Activated naive CD4-positive, alpha-beta T cell treated with anti-CD3 and anti-CD28 coated beads, Interleukin-2, amount 10 ng/mL, durations not matched to agents 7 days and 5 days (primary cell): ENCODE measurements at regions not wholly inside any gene's neighbourhood (a gene's known extent, or its start where the extent isn't known, plus 50 kb on each side); places are given as distances from the start of the nearest gene placed in this dataset.
A peak's percentile ranks its signal among the peaks of the same experiment; 100 is the strongest.

ENCODE experiments used
- CTCF ChIA-PET: fragments of 350-600 bp; sonication (Branson Sonifier 250); formaldehyde crosslinking; loops from one replicate; lab custom pipeline; 2021; ENCODE audit warnings: antibody characterized with exemption; lab: Charles Lee
- DNase-seq: peaks from one replicate; pipeline ENCODE4 v3.0.0-alpha.2; 2020
- H3K27ac Mint-ChIP-seq: one replicate; pipeline ENCODE4 v1.8.0; 2021; ENCODE audit warnings: mild to moderate bottlenecking, moderate library complexity, mixed read lengths
- H3K27me3 Mint-ChIP-seq: one replicate; pipeline ENCODE4 v1.8.0; 2021; ENCODE audit warnings: mild to moderate bottlenecking, mixed read lengths
- H3K36me3 Mint-ChIP-seq: one replicate; pipeline ENCODE4 v1.8.0; 2021; ENCODE audit warnings: mixed read lengths
- H3K4me1 Mint-ChIP-seq: one replicate; pipeline ENCODE4 v1.8.0; 2021; ENCODE audit warnings: mixed read lengths
- H3K4me3 Mint-ChIP-seq: one replicate; pipeline ENCODE4 v1.8.0; 2021; ENCODE audit warnings: mild to moderate bottlenecking, moderate library complexity, mixed read lengths
- H3K9me3 Mint-ChIP-seq: one replicate; pipeline ENCODE4 v1.8.0; 2021; ENCODE audit warnings: mixed read lengths

DNA sequence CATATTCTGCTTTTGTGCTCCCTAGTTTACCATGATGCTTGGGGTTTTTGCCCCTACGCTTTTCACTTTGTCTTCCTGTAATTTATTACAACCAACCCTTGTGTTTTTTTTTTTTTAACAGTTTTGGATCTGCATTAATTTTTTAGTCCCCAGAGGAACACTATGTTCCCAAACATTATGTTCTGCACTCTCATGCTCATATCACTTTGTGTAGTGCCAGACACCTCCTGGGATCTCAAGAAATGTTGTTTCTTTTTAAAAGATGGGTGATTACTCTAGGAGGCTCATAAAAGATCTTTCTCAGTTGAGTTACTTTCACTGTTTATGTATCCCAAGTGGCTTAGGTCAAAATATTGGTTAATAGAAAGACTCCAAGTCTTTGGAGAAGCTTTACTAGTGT is 116.2 kb upstream of the MKLN1 start:
- CTCF ChIA-PET, result no interaction called here
- Mint-ChIP-seq H3K9me3 (peaks cover 1% of the 10 kb centered on the region), H3K4me3 (no peak overlapping the region), H3K4me1 (no peaks in the 10 kb centered on the region), H3K27me3 (no peaks in the 10 kb centered on the region), H3K27ac (no peak overlapping the region), H3K36me3 (no peaks in the 10 kb centered on the region)
- no peak for DNase-seq

- Mint-ChIP-seq H3K36me3 (no peaks in the 10 kb centered on the region), H3K9me3 (peaks cover 1% of the 10 kb centered on the region), H3K4me3 (no peak overlapping the region), H3K4me1 (no peaks in the 10 kb centered on the region), H3K27me3 (no peaks in the 10 kb centered on the region), H3K27ac (no peak overlapping the region)
- CTCF ChIA-PET, result no interaction called here
- no peak for DNase-seq
Observed at GRCh38 chr7:131212114-131212513, 115.6 kb upstream of the MKLN1 start.

DNA sequence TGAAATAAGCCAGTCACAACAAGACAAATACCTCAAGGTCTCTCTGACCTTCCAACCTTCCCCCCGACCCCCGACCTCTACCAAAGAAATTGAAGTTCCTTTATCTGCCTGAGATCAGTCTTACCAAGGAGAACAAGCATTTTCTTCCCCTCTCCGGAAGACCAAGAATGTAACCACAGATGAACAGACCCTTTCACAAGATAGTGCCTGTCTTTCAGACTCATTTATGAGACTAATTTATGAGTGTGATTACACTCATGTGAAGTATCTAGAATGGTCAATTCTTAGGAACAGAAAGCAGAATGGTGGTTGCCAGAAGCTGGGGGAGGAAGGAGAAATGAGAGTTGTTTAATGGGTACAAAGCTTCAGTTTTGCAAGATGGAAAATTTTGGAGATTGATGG is 108.9 kb upstream of the MKLN1 start:
- H3K4me1 Mint-ChIP-seq, result peaks cover 15% of the 10 kb centered on the region
- H3K27ac Mint-ChIP-seq, result no peak overlapping the region
- DNase-seq, result no peak
- no peak overlapping the region for H3K4me3 Mint-ChIP-seq
- peaks cover 9% of the 10 kb centered on the region for H3K9me3 Mint-ChIP-seq
- CTCF ChIA-PET, result no interaction called here
- H3K27me3 Mint-ChIP-seq, result peaks cover 4% of the 10 kb centered on the region
- H3K36me3 Mint-ChIP-seq, result no peaks in the 10 kb centered on the region

DNA sequence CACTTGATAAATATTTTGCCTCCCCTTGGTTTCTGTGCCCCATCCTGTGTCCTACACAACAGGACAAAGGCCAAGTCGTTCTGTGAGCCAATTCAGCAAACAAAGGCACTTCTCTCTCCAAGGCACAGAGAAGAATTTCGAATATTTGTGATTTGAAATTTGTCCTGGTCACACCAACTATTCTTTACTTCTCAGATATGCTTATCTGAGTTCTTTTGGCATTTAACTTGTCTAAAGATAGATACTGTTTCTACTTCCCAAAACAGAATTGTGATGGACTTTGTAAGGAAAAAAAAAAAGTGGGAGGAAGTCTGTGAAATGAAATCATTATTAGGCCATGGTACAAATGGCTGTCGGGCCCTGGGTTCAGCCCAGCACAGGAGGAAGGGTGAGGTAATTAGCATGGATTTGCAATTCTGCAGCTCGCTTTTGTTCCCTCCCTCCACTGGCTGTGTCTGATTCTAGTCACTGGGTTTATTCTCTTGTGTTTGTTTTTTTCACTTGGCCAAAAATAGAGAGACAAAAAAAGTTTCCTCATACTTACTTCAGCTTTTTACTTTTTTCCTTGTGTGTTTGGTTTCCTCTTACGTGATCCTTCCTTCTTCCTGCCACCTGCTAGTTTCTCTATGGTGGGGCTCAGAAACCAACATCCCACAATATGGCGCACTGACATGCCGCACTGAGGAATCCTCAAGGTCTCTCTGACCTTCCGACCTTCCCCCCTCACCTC is 108.2 kb upstream of the MKLN1 start:
- Mint-ChIP-seq H3K27ac (no peak overlapping the region), H3K4me1 (peaks cover 15% of the 10 kb centered on the region), H3K36me3 (no peaks in the 10 kb centered on the region), H3K27me3 (peaks cover 4% of the 10 kb centered on the region), H3K4me3 (no peak overlapping the region), H3K9me3 (peaks cover 9% of the 10 kb centered on the region)
- CTCF ChIA-PET, result no interaction called here
- DNase-seq, result no peak

- Mint-ChIP-seq H3K4me3 (no peak overlapping the region), H3K27ac (no peak overlapping the region), H3K36me3 (no peaks in the 10 kb centered on the region), H3K27me3 (peaks cover 4% of the 10 kb centered on the region), H3K9me3 (peaks cover 9% of the 10 kb centered on the region), H3K4me1 (peaks cover 17% of the 10 kb centered on the region)
- no peak for DNase-seq
- CTCF ChIA-PET, result no interaction called here
Observed at GRCh38 chr7:131221061-131221460, 106.6 kb upstream of the MKLN1 start.

DNA sequence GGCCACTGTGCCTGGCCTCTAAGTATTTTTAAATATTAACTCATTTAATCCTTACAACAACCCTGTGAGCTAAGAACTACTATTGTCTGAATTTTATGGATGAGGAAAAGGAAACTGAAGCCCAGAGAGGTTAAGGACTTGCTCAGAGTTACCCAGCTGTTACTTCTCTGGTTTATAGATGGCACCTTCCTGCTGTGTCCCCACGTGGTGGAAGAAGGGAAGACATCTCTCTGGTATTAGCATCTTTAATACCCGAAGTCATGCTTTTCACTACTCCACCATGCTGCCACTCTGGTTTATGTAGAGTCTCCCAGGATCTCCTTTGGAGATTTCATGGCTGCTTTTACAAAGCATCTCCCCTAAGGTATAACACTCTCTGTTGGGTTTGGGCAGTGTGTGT is 105.5 kb upstream of the MKLN1 start:
- Mint-ChIP-seq H3K27me3 (peaks cover 6% of the 10 kb centered on the region), H3K4me3 (no peak overlapping the region), H3K9me3 (peaks cover 9% of the 10 kb centered on the region), H3K36me3 (no peaks in the 10 kb centered on the region), H3K4me1 (peaks cover 22% of the 10 kb centered on the region), H3K27ac (no peak overlapping the region)
- CTCF ChIA-PET, result no interaction called here
- no peak for DNase-seq

GRCh38 chr7:131223151-131223550 is 104.5 kb upstream of the MKLN1 start:
- Mint-ChIP-seq H3K36me3 (no peaks in the 10 kb centered on the region), H3K9me3 (peaks cover 6% of the 10 kb centered on the region), H3K27me3 (peaks cover 14% of the 10 kb centered on the region), H3K4me3 (no peak overlapping the region), H3K4me1 (peaks cover 22% of the 10 kb centered on the region), H3K27ac (no peak overlapping the region)
- no peak for DNase-seq
- CTCF ChIA-PET, result interaction anchor here (0.6 kb wide), 1 partner anchor 1024 kb away, joined by 3 read pairs; no protein-coding TSS in a partner anchor

DNA sequence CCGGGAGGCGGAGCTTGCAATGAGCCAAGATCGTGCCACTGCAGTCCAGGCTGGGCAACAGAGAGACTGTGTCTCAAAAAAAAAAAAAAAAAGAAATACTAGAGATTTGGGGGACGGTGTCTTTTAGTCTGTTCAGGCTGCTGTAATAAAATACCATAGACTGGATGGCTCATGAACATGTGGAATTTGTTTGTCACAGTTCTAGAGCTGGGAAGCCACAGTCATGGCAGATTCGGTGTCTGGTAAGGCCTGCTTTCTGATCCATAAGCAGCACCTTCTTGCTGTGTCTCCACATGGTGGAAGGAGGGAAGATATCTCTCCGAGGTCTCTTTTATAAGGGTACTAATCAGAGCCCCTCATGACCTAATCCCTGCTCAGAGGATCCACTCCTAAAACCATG is 102.7 kb upstream of the MKLN1 start:
- Mint-ChIP-seq H3K4me1 (peaks cover 15% of the 10 kb centered on the region), H3K4me3 (no peak overlapping the region), H3K27ac (no peak overlapping the region), H3K9me3 (peaks cover 4% of the 10 kb centered on the region), H3K27me3 (peaks cover 11% of the 10 kb centered on the region), H3K36me3 (no peaks in the 10 kb centered on the region)
- CTCF ChIA-PET, result interaction anchor here (0.6 kb wide), 1 partner anchor 71 kb away, joined by 3 read pairs; no protein-coding TSS in a partner anchor
- DNase-seq, result no peak

DNA sequence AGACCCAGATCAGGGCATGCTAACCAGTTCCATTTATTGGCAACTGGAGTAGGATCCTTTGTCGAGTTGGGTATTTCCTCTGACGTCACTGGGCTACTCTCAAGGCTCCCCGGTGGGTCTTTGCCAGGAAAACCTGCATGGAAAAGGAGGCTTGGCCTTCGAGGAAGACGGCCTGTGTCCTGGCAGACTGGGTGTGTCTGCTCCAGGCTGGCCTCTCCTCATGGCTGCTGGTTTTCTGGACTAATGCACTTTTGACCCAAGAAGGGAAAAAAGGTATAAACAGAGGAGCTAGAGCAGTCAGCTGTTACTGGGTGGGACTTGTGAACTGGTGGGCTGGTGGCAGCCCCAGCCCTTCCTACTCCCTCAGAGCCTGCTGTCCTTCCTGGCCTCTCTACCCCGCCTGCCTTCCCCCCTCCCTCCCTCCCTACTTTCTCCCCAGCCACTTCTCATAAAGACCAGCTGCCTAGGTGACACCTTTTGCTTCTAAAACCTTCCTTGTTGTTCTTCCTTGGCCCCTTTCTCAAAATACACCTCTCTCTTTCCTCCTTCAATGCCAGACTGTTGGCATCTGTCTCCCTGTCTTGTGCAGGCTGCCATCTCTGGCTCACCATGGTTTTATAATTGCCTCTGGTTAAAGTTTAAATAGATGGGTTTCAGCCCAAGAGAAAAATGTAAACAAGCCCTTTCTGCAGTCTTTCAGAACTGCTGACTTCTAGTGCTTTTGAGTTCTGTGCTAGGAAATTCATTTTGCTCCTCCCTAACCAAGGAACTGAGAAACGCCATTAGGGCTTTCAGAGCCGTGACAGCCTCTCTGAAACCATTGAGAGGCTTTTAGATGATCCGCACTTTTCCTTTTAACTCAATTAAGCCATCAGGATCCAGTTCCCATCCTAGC is 101.8 kb upstream of the MKLN1 start:
- DNase-seq, result no peak
- Mint-ChIP-seq H3K36me3 (no peaks in the 10 kb centered on the region), H3K27me3 (peaks cover 11% of the 10 kb centered on the region), H3K9me3 (peaks cover 3% of the 10 kb centered on the region), H3K4me1 (peaks cover 20% of the 10 kb centered on the region), H3K27ac (no peak overlapping the region), H3K4me3 (no peak overlapping the region)
- CTCF ChIA-PET, result interaction anchor here (0.6 kb wide), 1 partner anchor 72 kb away, joined by 3 read pairs; no protein-coding TSS in a partner anchor

GRCh38 chr7:131226514-131226865 is 101.2 kb upstream of the MKLN1 start:
- no peaks in the 10 kb centered on the region for H3K36me3 Mint-ChIP-seq
- CTCF ChIA-PET, result no interaction called here
- H3K4me3 Mint-ChIP-seq, result no peak overlapping the region
- DNase-seq, result no peak
- peaks cover 26% of the 10 kb centered on the region for H3K4me1 Mint-ChIP-seq
- H3K27me3 Mint-ChIP-seq, result peaks cover 11% of the 10 kb centered on the region
- H3K27ac Mint-ChIP-seq, result no peak overlapping the region
- no peaks in the 10 kb centered on the region for H3K9me3 Mint-ChIP-seq

- peak; percentile 75 for DNase-seq
- Mint-ChIP-seq H3K36me3 (peaks cover 3% of the 10 kb centered on the region), H3K4me1 (peaks cover 54% of the 10 kb centered on the region), H3K27me3 (peaks cover 11% of the 10 kb centered on the region), H3K27ac (peak overlapping the region; percentile 92), H3K9me3 (no peaks in the 10 kb centered on the region), H3K4me3 (peak overlapping the region; percentile 66)
- CTCF ChIA-PET, result interaction anchor here (0.6 to 3.2 kb wide), 3 partner anchors 64 to 163 kb away, joined by 3 to 8 read pairs (median 3); no protein-coding TSS in a partner anchor
Observed at GRCh38 chr7:131231381-131232220, 96.1 kb upstream of the MKLN1 start.

GRCh38 chr7:131232768-131233167 is 94.9 kb upstream of the MKLN1 start:
- DNase-seq, result no peak
- Mint-ChIP-seq H3K27ac (no peak overlapping the region), H3K4me1 (peaks cover 64% of the 10 kb centered on the region), H3K4me3 (no peak overlapping the region), H3K36me3 (peaks cover 3% of the 10 kb centered on the region), H3K9me3 (no peaks in the 10 kb centered on the region), H3K27me3 (peaks cover 2% of the 10 kb centered on the region)
- CTCF ChIA-PET, result interaction anchor here (3.2 kb wide), 1 partner anchor 123 kb away, joined by 8 read pairs; no protein-coding TSS in a partner anchor

DNA sequence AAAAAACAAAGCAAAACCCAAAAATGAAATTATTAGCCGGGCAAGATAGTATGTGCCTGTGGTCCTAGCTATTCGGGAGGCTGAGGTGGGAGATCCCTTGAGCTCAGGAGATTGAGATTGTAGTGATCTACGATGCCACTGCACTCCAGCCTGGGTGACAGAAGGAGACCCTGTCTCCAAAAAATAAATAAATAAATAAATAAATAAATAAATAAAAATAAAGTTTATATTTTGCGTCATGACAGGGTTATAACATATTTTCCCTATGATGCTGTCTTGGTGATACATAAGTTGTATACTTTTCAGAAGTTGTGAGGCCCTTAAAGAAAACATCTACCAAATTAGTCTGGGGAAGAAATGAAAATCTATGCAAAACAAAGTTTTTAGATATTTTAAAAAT is 94.5 kb upstream of the MKLN1 start:
- Mint-ChIP-seq H3K4me3 (no peak overlapping the region), H3K27ac (no peak overlapping the region), H3K36me3 (peaks cover 3% of the 10 kb centered on the region), H3K9me3 (no peaks in the 10 kb centered on the region), H3K4me1 (peaks cover 68% of the 10 kb centered on the region), H3K27me3 (no peaks in the 10 kb centered on the region)
- CTCF ChIA-PET, result interaction anchor here (3.2 kb wide), 1 partner anchor 124 kb away, joined by 8 read pairs; no protein-coding TSS in a partner anchor
- no peak for DNase-seq
